Esophagus muscularis mucosa (tissue), 4 donors: ENCODE measurements at regions not wholly inside any gene's neighbourhood (a gene's known extent, or its start where the extent isn't known, plus 50 kb on each side); places are given as distances from the start of the nearest gene placed in this dataset.

ENCODE experiments used
- DNase-seq: peaks from one replicate; pipeline ENCODE4 v3.0.0-alpha.2; 2017; ENCODE audit errors: extremely low spot score
- H3K27ac ChIP-seq, 4 donors: fragments of 200-600 bp; sonication (generic); replicated peaks in 1 of 4; 1 replicate in 3 of 4; 2 replicates in 1 of 4; pipeline ENCODE4 v1.5.1; 2016 to 2019; ENCODE audit warnings: mild to moderate bottlenecking in 1 of 4
- H3K27me3 ChIP-seq, 4 donors: fragments of 200-600 bp; sonication (generic); one replicate each; pipeline versions ENCODE4 v1.5.1 to v1.6.0; 2016 to 2019
- H3K36me3 ChIP-seq, 4 donors: fragments of 200-600 bp; sonication (generic); one replicate each; pipeline ENCODE4 v1.5.1; 2016 to 2019
- H3K4me1 ChIP-seq, 4 donors: fragments of 200-600 bp; sonication (generic); one replicate each; pipeline ENCODE4 v1.5.1; 2016 to 2019
- H3K4me3 ChIP-seq, 4 donors: fragments of 200-600 bp; sonication (generic); 1 replicate in 2 of 4; 2 replicates in 2 of 4; pipeline ENCODE4 v1.5.1; 2016 to 2019; ENCODE audit warnings: mild to moderate bottlenecking in 4 of 4, moderate library complexity in 1 of 4
- H3K9me3 ChIP-seq, 4 donors: fragments of 200-600 bp; sonication (generic); 1 replicate in 3 of 4; 2 replicates in 1 of 4; pipeline ENCODE4 v1.5.1; 2016 to 2019
- CTCF ChIP-seq, 3 experiments: fragments of 200-600 bp in 2 of 3; fragments of 450-650 bp in 1 of 3; sonication (generic) in 2 of 3; IDR thresholded peaks; one replicate each; pipeline ENCODE4 v1.5.1; 2017 to 2019; ENCODE audit warnings: antibody characterized with exemption in 3 of 3, mild to moderate bottlenecking in 2 of 3, moderate library complexity in 1 of 3
- EP300 ChIP-seq: sonication (generic); formaldehyde crosslinking; IDR thresholded peaks from one replicate; pipeline ENCODE4 v1.6.1; 2017; ENCODE audit warnings: antibody characterized with exemption
- POLR2A ChIP-seq: fragments of 450-650 bp; IDR thresholded peaks from one replicate; pipeline ENCODE4 v1.6.1; 2017; ENCODE audit warnings: antibody characterized with exemption, moderate library complexity, mild to moderate bottlenecking, low read depth
- POLR2AphosphoS5 ChIP-seq, 2 donors: sonication (generic); formaldehyde crosslinking; IDR thresholded peaks; one replicate each; pipeline ENCODE4 v1.6.1; 2017; ENCODE audit warnings: antibody characterized with exemption in 2 of 2
- WGBS: methylation state at CpG from one replicate; pipeline ENCODE4 v1.1.5; 2018; 5-methylcytosine and 5-hydroxymethylcytosine counted together
- intact Hi-C: fragments of 100-400 bp; cut with DNase I; formaldehyde crosslinking; loops from one replicate; pipeline ENCODE4 v1.15.1; 2023

GRCh38 chr12:115698257-115698656 lies 579.2 kb downstream of the MED13L start:
- no peaks in the 10 kb centered on the region for H3K36me3 ChIP-seq
- intact Hi-C loops: no loop called here
- peaks cover 0 to 12% (median 0%) of the 10 kb centered on the region in 4 donors for H3K27me3 ChIP-seq
- TF ChIP-seq EP300 (no peak), CTCF (IDR thresholded peaks at IDR 0.05) (no peak)
- no peak for DNase-seq
- no peaks in the 10 kb centered on the region for H3K9me3 ChIP-seq
- no peak overlapping the region for H3K27ac ChIP-seq
- no peak overlapping the region for H3K4me3 ChIP-seq
- 64% methylated on average over 3 of the region's 3 CpGs for whole genome bisulfite sequencing
- no peaks in the 10 kb centered on the region for H3K4me1 ChIP-seq

DNA sequence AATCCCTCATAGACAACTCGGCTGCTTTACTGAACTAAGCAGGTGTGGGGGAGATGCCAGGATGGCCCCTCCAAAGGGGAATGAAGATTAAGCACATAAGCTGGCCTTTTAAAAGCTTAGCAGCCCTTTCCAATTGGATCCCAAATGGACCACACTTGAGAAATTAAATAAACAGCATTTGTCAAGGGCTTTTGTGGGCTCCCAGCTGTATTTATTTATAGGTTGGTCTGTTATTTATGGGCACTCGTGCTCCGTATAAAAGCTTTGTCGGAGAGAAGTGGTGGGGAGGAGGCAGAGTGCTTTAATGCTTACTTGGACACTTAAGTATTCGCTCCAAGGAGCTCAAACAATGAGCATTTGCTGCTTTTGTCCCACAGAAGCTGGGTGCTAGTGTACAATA lies 580.2 kb downstream of the MED13L start:
- no peaks in the 10 kb centered on the region for H3K36me3 ChIP-seq
- no peak for DNase-seq
- peaks cover 0 to 8% (median 0%) of the 10 kb centered on the region in 4 donors for H3K27me3 ChIP-seq
- no peak for TF ChIP-seq POLR2A
- TF ChIP-seq POLR2AphosphoS5 (IDR thresholded peaks at IDR 0.05): no peak
- no peak for TF ChIP-seq CTCF (IDR thresholded peaks at IDR 0.05)
- no peak for TF ChIP-seq EP300
- no peak overlapping the region for H3K27ac ChIP-seq
- no peak overlapping the region for H3K4me3 ChIP-seq
- intact Hi-C loops: no loop called here
- no peaks in the 10 kb centered on the region for H3K4me1 ChIP-seq
- no peaks in the 10 kb centered on the region for H3K9me3 ChIP-seq
- WGBS: 38% methylated on average over 5 of the region's 5 CpGs

GRCh38 chr12:115694564-115694963 lies 582.9 kb downstream of the MED13L start:
- whole genome bisulfite sequencing: 80% methylated on average over 3 of the region's 3 CpGs

DNA sequence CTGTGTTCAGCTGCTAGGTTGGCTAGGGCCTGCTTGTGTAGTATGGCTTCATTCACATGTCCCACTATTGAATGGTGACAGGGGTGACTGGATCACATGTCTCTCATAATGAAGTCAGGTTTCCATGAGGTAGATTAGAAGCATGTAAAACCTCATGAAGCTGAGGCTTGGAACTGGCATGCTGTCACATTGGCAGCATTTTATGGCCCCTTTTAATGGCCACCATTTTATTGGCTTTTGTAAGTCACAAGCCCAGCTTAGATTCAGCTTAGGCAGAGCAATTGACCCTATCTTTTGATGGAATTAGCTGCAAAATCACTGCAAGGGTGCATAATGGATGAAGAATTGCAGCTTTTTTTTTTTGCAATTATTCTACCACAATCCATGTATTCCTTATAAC lies 583.5 kb downstream of the MED13L start:
- H3K4me1 ChIP-seq: no peaks in the 10 kb centered on the region
- no peak for DNase-seq
- H3K4me3 ChIP-seq: no peak overlapping the region
- TF ChIP-seq POLR2A: no peak
- no peak for TF ChIP-seq EP300
- no peak for TF ChIP-seq CTCF (IDR thresholded peaks at IDR 0.05)
- TF ChIP-seq POLR2AphosphoS5 (IDR thresholded peaks at IDR 0.05): no peak
- no peaks in the 10 kb centered on the region for H3K9me3 ChIP-seq
- intact Hi-C loops: no loop called here
- no peaks in the 10 kb centered on the region for H3K36me3 ChIP-seq
- no peaks in the 10 kb centered on the region for H3K27me3 ChIP-seq
- no peak overlapping the region for H3K27ac ChIP-seq

More at GRCh38 chr12:115694564-115694963, 582.9 kb downstream of the MED13L start:
- intact Hi-C loops: no loop called here
- H3K27me3 ChIP-seq: no peaks in the 10 kb centered on the region
- no peaks in the 10 kb centered on the region for H3K4me1 ChIP-seq
- H3K4me3 ChIP-seq: no peak overlapping the region
- no peak for DNase-seq
- no peaks in the 10 kb centered on the region for H3K36me3 ChIP-seq
- no peak overlapping the region for H3K27ac ChIP-seq
- TF ChIP-seq EP300: no peak
- no peak for TF ChIP-seq POLR2A
- no peak for TF ChIP-seq CTCF (IDR thresholded peaks at IDR 0.05)
- no peak for TF ChIP-seq POLR2AphosphoS5 (IDR thresholded peaks at IDR 0.05)
- H3K9me3 ChIP-seq: no peaks in the 10 kb centered on the region

- H3K27ac ChIP-seq: no peak overlapping the region
- intact Hi-C loops: no loop called here
- no peak for DNase-seq
- H3K27me3 ChIP-seq: no peaks in the 10 kb centered on the region
- no peak overlapping the region for H3K4me3 ChIP-seq
- no peak for TF ChIP-seq POLR2AphosphoS5 (IDR thresholded peaks at IDR 0.05)
- no peak for TF ChIP-seq EP300
- TF ChIP-seq CTCF (IDR thresholded peaks at IDR 0.05): no peak
- TF ChIP-seq POLR2A: no peak
- H3K4me1 ChIP-seq: peaks cover 0 to 12% (median 4%) of the 10 kb centered on the region in 4 donors
- H3K36me3 ChIP-seq: no peaks in the 10 kb centered on the region
- 83% methylated on average over 2 of the region's 2 CpGs for WGBS
- H3K9me3 ChIP-seq: no peaks in the 10 kb centered on the region
Measured at GRCh38 chr12:115691123-115691522, 586.4 kb downstream of the MED13L start.
